Thyroid gland (tissue), 4 donors: ENCODE measurements at regions not wholly inside any gene's neighbourhood (a gene's known extent, or its start where the extent isn't known, plus 50 kb on each side); places are given as distances from the start of the nearest gene placed in this dataset.

ENCODE experiments used
- DNase-seq, 2 donors: peaks; one replicate each; pipeline ENCODE4 v3.0.0-alpha.2; 2019
- H3K27ac ChIP-seq, 3 donors: fragments of 200-600 bp; sonication (generic); 1 replicate in 2 of 3; 2 replicates in 1 of 3; pipeline ENCODE4 v1.5.1; 2016 to 2019; ENCODE audit warnings: mild to moderate bottlenecking in 1 of 3, moderate library complexity in 1 of 3
- H3K27me3 ChIP-seq: fragments of 200-600 bp; sonication (generic); one replicate; pipeline ENCODE4 v1.5.1; 2019
- H3K36me3 ChIP-seq, 2 donors: fragments of 200-600 bp; sonication (generic); one replicate each; pipeline ENCODE4 v1.5.1; 2016 to 2019
- H3K4me1 ChIP-seq, 2 donors: fragments of 200-600 bp; sonication (generic); one replicate each; pipeline ENCODE4 v1.5.1; 2017 to 2019
- H3K4me3 ChIP-seq, 3 donors: fragments of 200-600 bp; sonication (generic); replicated peaks in 1 of 3; 1 replicate in 2 of 3; 2 replicates in 1 of 3; pipeline ENCODE4 v1.5.1; 2016; ENCODE audit warnings: mild to moderate bottlenecking in 1 of 3
- H3K9me3 ChIP-seq: fragments of 200-600 bp; sonication (generic); one replicate; pipeline ENCODE4 v1.5.1; 2017
- POLR2A ChIP-seq, 2 donors: fragments of 450-650 bp; IDR thresholded peaks; one replicate each; pipeline ENCODE4 v1.6.1; 2017; ENCODE audit warnings: antibody characterized with exemption in 2 of 2, mild to moderate bottlenecking in 2 of 2, moderate library complexity in 1 of 2
- WGBS, 2 donors: methylation state at CpG; one replicate each; pipeline ENCODE4 v1.1.5; 2017; 5-methylcytosine and 5-hydroxymethylcytosine counted together
- intact Hi-C: fragments of 100-400 bp; cut with DNase I; formaldehyde crosslinking; loops from one replicate; pipeline ENCODE4 v1.15.1; 2023
- TF ChIP-seq, protein P1 (sequence below), 6 experiments: fragments of 200-600 bp in 3 of 6; fragments of 450-650 bp in 3 of 6; sonication (generic) in 3 of 6; IDR thresholded peaks; one replicate each; pipeline ENCODE4 v1.5.1; 2016 to 2019; ENCODE audit warnings: antibody characterized with exemption in 6 of 6, mild to moderate bottlenecking in 2 of 6, inconsistent platforms in 1 of 6, moderate library complexity in 1 of 6

DNA sequence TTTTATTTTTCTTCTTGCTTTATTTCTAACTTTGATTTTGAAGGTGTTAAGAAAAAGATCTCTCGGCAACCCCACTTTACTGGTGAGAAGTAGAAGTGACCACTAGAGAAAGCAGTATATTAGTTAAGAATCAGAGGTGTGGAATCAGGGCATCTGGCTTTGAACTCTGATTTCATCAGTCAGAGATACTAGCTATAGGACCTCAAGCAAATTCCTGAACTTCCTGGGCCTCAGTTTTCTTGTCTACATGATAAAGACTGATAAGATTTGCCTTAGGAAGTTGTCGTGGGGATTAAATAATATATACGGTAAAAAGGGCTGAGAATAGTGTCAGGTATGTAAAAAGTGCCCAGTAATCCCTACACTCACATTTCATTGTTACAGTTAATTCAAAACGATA is 440.3 kb upstream of the CRIM1 start:
- intact Hi-C loops = no loop called here
- DNase-seq = no peak
- Histone ChIP-seq H3K4me3 (no peak overlapping the region), H3K36me3 (no peaks in the 10 kb centered on the region), H3K27me3 (no peaks in the 10 kb centered on the region), H3K4me1 (no peaks in the 10 kb centered on the region), H3K27ac (no peak overlapping the region), H3K9me3 (no peaks in the 10 kb centered on the region)
- 83 to 87% methylated on average over 4 of the region's 4 CpGs for WGBS, 2 donors
- TF ChIP-seq, protein P1, sequence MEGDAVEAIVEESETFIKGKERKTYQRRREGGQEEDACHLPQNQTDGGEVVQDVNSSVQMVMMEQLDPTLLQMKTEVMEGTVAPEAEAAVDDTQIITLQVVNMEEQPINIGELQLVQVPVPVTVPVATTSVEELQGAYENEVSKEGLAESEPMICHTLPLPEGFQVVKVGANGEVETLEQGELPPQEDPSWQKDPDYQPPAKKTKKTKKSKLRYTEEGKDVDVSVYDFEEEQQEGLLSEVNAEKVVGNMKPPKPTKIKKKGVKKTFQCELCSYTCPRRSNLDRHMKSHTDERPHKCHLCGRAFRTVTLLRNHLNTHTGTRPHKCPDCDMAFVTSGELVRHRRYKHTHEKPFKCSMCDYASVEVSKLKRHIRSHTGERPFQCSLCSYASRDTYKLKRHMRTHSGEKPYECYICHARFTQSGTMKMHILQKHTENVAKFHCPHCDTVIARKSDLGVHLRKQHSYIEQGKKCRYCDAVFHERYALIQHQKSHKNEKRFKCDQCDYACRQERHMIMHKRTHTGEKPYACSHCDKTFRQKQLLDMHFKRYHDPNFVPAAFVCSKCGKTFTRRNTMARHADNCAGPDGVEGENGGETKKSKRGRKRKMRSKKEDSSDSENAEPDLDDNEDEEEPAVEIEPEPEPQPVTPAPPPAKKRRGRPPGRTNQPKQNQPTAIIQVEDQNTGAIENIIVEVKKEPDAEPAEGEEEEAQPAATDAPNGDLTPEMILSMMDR (IDR thresholded peaks at IDR 0.05) = no peak
- no peak for TF ChIP-seq POLR2A (IDR thresholded peaks at IDR 0.05)

DNA sequence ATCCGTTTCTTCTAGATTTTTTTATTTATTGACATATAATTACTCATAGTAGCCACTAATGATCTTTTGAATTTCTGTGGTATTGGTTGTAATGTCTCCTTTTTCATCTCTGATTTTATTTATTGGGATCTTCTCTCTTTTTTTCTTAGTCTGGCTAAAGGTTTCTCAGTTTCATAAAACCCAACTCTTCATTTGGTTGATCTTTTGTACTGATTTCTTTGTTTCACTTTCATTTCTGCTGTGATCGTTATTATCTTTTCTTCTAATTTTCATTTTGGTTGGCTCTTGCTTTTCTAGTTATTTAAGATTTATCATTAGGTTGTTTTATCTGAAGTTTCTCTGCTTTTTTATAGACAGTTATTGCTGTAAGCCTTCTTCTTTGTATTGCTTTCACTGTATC is 463.6 kb upstream of the CRIM1 start:
- TF ChIP-seq, protein P1 (IDR thresholded peaks at IDR 0.05) = no peak
- no peak for TF ChIP-seq POLR2A (IDR thresholded peaks at IDR 0.05)
- H3K36me3 ChIP-seq = no peaks in the 10 kb centered on the region
- H3K27me3 ChIP-seq = no peaks in the 10 kb centered on the region
- intact Hi-C loops = no loop called here
- no peak overlapping the region for H3K4me3 ChIP-seq
- H3K27ac ChIP-seq = no peak overlapping the region
- H3K4me1 ChIP-seq = no peaks in the 10 kb centered on the region
- no peak for DNase-seq
- WGBS, 2 donors = 90 to 93% methylated on average over 2 of the region's 2 CpGs
- no peaks in the 10 kb centered on the region for H3K9me3 ChIP-seq

DNA sequence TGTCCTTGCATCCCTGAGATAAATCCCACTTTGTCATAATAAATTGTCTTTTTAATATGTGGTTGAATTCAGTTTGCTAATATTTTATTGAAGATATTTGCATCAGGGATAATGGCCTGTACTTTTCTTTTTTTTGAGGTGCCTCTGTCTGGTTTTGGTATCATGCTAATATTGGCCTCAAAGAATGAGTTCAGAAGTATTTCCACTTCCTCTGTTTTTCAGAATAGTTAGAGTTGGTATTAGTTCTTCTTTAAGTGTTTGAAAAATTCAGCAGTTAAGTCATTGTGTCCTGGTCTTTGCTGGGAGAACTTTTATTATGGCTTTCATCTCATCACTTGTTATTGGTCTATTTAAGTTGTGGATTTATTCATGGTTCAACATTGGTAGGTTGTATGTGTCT is 464.1 kb upstream of the CRIM1 start:
- intact Hi-C loops = no loop called here
- H3K4me3 ChIP-seq = no peak overlapping the region
- DNase-seq = no peak
- TF ChIP-seq POLR2A (IDR thresholded peaks at IDR 0.05) = no peak
- TF ChIP-seq, protein P1 (IDR thresholded peaks at IDR 0.05) = no peak
- no peak overlapping the region for H3K27ac ChIP-seq
- H3K36me3 ChIP-seq = no peaks in the 10 kb centered on the region
- no peaks in the 10 kb centered on the region for H3K4me1 ChIP-seq
- no peaks in the 10 kb centered on the region for H3K9me3 ChIP-seq
- no peaks in the 10 kb centered on the region for H3K27me3 ChIP-seq

DNA sequence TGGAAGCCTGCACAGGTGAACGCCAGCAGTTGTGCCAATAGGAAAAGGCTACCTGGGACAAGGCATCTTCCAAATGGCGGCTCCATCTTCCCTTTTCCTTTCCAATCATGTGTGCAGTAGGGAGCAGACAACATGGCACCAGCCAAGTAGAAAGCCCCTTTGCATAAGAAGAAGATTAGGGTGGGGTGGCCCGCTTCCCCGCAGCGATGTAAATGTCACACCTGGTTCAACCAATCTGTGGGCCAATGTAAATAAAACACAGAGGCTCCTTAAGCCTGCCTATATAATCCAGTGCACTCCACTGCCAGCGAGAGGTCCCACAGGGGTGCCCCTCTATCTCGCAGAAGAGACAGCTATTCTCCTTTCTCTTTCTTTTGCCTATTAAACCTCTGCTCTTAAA is 468.4 kb upstream of the CRIM1 start:
- Histone ChIP-seq H3K36me3 (no peaks in the 10 kb centered on the region), H3K4me1 (no peaks in the 10 kb centered on the region), H3K4me3 (no peak overlapping the region), H3K27me3 (no peaks in the 10 kb centered on the region), H3K9me3 (no peaks in the 10 kb centered on the region), H3K27ac (no peak overlapping the region)
- TF ChIP-seq, protein P1 (IDR thresholded peaks at IDR 0.05) = no peak
- TF ChIP-seq POLR2A (IDR thresholded peaks at IDR 0.05) = no peak
- DNase-seq = no peak
- WGBS, 2 donors = 88 to 94% methylated on average over 7 of the region's 7 CpGs
- intact Hi-C loops = no loop called here

DNA sequence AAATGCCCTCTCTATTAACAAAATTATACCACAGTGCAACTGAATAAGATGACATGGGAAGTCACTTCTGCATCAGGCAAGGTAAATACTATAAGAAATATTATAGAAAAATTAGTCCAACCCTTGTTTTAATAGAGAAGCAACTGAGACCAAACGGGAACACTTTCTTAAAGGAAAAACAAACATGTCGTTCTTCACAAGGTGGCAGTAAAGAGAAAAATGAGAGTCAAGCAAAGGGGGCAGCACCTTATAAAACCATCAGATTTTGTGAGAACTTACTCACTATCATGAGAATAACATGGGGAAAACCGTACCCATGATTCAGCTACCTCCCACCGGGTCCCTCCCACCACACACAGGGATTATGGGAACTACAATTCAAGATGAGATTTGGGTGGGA is 481.7 kb upstream of the CRIM1 start:
- no peak overlapping the region for H3K4me3 ChIP-seq
- WGBS, 2 donors = 67 to 71% methylated on average over 4 of the region's 4 CpGs
- intact Hi-C loops = no loop called here

More for the DNA sequence above, 481.7 kb upstream of the CRIM1 start:
- no peaks in the 10 kb centered on the region for H3K9me3 ChIP-seq
- no peaks in the 10 kb centered on the region for H3K4me1 ChIP-seq
- no peak overlapping the region for H3K27ac ChIP-seq
- no peak for TF ChIP-seq POLR2A (IDR thresholded peaks at IDR 0.05)
- TF ChIP-seq, protein P1 (IDR thresholded peaks at IDR 0.05) = no peak
- DNase-seq = no peak
- no peaks in the 10 kb centered on the region for H3K27me3 ChIP-seq
- H3K36me3 ChIP-seq = no peaks in the 10 kb centered on the region
